AG09309 (cell line): ENCODE measurements at regions not wholly inside any gene's neighbourhood (a gene's known extent, or its start where the extent isn't known, plus 50 kb on each side); places are given as distances from the start of the nearest gene placed in this dataset.

Source experiments
- DNase-seq: peaks from one replicate; pipeline ENCODE4 v3.0.0-alpha.2; 2010; ENCODE audit warnings: low read depth
- H3K4me3 ChIP-seq: 2 replicates; pipeline ENCODE4 v1.5.1; 2011; ENCODE audit warnings: mild to moderate bottlenecking, low read depth, low read length, moderate library complexity; ENCODE audit not compliant: control insufficient read depth
- TF ChIP-seq, protein P1 (sequence below): IDR thresholded peaks from 2 replicates; pipeline ENCODE4 v1.5.1; 2011; ENCODE audit warnings: mild to moderate bottlenecking, low read depth, low read length, inconsistent platforms; ENCODE audit not compliant: insufficient read depth, control insufficient read depth; ENCODE audit errors: missing control alignments

DNA sequence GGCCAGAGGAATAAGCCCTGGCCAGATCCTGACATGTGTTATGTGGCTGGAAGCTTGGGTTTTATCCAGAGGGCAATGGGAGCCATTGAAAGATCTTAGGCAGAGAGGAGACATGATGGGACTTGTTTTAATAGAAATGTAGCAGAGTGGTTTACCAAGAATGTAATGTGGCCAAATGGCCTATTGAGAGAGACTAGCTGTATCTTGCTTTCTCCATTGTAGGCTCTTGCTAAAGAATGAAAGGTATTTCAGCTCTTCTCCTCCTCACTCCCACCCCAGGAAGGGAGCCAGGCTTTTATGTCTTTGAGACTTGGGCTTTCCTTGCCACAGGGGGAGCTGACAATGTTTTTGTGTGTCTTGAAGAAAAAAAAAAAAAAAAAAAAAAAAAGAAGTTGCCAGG is 82.3 kb downstream of the TRIM29 start:
- no peak for DNase-seq
- TF ChIP-seq, protein P1, sequence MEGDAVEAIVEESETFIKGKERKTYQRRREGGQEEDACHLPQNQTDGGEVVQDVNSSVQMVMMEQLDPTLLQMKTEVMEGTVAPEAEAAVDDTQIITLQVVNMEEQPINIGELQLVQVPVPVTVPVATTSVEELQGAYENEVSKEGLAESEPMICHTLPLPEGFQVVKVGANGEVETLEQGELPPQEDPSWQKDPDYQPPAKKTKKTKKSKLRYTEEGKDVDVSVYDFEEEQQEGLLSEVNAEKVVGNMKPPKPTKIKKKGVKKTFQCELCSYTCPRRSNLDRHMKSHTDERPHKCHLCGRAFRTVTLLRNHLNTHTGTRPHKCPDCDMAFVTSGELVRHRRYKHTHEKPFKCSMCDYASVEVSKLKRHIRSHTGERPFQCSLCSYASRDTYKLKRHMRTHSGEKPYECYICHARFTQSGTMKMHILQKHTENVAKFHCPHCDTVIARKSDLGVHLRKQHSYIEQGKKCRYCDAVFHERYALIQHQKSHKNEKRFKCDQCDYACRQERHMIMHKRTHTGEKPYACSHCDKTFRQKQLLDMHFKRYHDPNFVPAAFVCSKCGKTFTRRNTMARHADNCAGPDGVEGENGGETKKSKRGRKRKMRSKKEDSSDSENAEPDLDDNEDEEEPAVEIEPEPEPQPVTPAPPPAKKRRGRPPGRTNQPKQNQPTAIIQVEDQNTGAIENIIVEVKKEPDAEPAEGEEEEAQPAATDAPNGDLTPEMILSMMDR, result no peak
- no peak overlapping the region for H3K4me3 ChIP-seq

DNA sequence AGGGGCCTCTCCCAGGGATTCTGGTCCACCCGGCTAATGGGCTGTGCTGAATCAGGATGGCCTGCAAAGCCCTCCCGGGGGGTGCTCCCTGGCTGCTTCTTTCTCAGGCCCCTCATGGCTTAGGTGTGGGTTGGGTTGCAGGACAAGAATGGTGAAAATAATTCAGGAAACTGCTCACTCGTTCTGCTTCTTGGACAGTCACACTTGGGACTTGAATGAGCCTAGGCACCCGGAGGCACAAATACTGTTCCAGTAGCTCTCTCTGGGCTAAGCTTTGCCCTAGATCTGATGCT is 83.2 kb downstream of the TRIM29 start:
- no peak overlapping the region for H3K4me3 ChIP-seq
- DNase-seq, result no peak
- TF ChIP-seq, protein P1, result no peak

DNA sequence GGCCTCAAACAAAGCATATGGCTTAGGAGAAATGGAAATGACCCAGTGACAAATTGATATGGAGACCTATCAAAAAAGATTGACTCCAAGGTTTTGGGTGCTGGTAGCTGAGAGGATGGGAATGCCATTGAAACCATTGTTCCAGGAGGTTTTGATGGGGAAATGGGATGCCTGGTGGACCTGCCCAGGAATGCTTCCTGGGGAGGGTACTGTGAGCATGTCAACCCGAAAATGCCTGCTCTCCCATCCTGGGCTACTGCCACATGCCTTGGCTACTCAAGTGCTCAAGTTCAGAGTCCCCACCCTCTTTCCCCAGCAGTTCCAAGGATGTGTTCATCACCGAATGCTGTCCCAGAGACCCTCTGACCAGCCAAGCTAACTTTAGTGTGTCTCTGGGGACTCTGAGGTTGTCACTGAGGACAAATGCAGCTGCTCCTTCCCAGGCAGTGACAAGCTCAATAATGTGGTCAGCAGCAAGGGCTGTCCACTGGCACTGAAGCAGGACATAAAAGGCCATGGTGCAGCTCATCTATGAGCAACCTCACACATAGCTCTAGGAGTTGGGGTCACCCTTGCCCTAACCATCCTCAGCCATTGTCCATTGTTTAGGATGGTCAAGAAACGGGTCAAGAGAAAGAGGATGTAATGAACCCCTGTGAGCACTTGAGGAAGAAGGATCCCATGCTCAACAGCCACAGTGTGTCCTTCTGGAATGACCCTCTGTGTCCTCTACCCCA is 83.7 kb downstream of the TRIM29 start:
- no peak overlapping the region for H3K4me3 ChIP-seq
- TF ChIP-seq, protein P1, result no peak
- DNase-seq, result no peak

DNA sequence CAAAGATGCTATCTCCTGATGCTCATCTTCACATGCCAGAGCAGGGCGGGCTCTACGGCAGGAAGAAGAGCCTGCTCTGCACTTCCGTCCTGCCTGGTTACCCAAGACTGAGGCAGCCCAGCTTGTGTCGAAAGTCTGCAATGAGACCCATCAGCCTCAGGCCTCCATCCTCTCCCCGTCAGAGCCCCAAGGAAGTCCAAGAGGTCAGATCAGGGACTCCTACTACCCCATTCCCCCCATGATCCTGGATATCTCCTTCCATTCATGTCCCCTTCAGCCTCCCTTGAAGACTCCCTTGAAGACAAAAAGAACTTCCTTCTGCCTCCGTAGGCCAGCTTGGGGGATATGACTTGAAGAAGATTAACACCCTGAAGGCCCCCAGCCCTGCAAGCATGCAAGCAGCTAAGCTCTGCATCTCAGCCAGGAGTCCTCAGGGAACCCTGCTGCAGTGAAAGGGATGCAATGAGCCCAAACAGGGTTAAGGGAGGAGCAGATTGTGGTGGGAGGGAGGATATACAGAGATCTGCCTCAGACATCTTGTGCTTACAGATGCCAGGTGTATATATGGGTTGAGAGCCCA is 85.6 kb downstream of the TRIM29 start:
- H3K4me3 ChIP-seq, result no peak overlapping the region
- DNase-seq, result no peak
- TF ChIP-seq, protein P1, result no peak

DNA sequence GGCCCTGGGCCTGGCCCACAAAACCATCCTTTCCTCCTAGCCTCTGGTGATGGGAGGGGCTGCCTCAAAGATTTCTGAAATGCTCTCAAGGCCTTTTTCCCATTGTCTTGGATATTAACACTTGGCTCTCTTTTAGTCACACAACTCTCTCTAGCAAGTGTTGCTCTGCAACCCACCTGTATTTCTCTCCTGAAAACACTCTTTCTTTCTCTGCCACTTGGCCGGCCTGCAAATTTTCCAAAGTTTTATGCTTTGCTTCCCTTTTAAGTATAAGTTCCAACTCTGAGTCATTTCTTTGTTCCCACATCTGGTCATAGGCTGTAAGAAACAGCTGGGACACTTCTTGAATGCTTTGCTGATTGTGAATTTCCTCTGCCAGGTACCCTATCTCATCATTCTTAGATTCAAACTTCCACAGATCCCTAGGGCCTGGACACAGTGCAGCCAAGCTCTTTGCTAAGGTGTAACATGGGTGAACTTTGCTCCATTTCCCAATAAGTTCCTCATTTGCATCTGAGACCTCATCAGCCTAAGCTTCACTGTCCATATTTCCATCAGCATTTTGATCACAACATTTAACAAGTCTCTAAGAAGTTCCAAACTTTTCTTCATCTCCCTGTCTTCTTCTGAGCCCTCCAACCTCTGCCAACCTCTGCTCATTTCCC is 93.8 kb downstream of the TRIM29 start:
- no peak overlapping the region for H3K4me3 ChIP-seq
- TF ChIP-seq, protein P1, result no peak
- no peak for DNase-seq

DNA sequence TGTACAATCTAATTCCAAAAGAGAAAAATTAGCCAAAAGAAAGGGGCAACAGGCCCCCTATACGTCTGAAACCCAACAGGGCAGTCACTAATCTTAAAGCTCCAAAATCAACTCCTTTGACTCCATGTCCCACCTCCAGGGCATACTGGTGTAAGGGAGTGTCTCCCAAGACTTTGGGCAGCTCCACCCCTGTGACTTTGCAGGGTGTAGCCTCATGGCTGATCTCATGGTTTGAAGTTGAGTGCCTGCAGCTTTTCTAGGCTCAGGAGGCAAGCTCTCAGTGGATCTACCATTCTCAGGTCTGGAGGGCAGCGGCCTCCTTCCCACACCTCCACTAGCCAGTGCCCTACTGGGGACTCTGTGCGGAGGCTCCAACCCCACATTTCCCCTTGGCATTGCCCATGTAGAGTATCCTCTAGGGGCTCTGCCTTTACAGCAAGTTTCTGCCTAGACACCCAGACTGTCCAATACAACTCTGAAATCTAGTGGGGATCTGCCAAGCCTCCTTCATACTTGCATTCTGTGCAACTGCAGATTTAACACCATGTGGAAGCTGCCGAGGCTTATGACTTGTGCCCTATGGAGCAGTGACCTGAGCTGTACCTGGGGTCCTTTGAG is 94.5 kb downstream of the TRIM29 start:
- DNase-seq, result no peak
- TF ChIP-seq, protein P1, result no peak
- H3K4me3 ChIP-seq, result no peak overlapping the region
